Adrenal gland (tissue), 9 donors: ENCODE measurements at regions not wholly inside any gene's neighbourhood (a gene's known extent, or its start where the extent isn't known, plus 50 kb on each side); places are given as distances from the start of the nearest gene placed in this dataset.

ENCODE experiments used
- DNase-seq, 7 donors: peaks; one replicate each; pipeline ENCODE4 v3.0.0-alpha.2; 2019 to 2020
- H3K27ac ChIP-seq, 5 donors: fragments of 200-600 bp; sonication (generic) in 4 of 5; 1 replicate in 3 of 5; 2 replicates in 2 of 5; pipeline versions ENCODE4 v1.5.1 to v1.8.0; 2016 to 2020; ENCODE audit warnings: mild to moderate bottlenecking in 1 of 5
- H3K27me3 ChIP-seq: fragments of 200-600 bp; 2 replicates; pipeline ENCODE4 v1.8.0; 2021
- H3K36me3 ChIP-seq, 2 donors: fragments of 200-600 bp; replicated peaks in 1 of 2; 1 replicate in 1 of 2; 2 replicates in 1 of 2; pipeline versions ENCODE4 v1.5.1 to v1.8.0; 2018 to 2022
- H3K4me1 ChIP-seq, 2 donors: fragments of 200-600 bp; replicated peaks in 1 of 2; 1 replicate in 1 of 2; 2 replicates in 1 of 2; pipeline versions ENCODE4 v1.5.1 to v1.8.0; 2018 to 2021
- H3K4me3 ChIP-seq, 4 donors: fragments of 200-600 bp; sonication (generic) in 3 of 4; one replicate each; pipeline ENCODE4 v1.5.1; 2016 to 2018
- H3K9me3 ChIP-seq, 3 donors: fragments of 200-600 bp; sonication (generic) in 1 of 3; replicated peaks in 1 of 3; 1 replicate in 2 of 3; 2 replicates in 1 of 3; pipeline versions ENCODE4 v1.5.1 to v1.8.0; 2016 to 2021
- CTCF ChIP-seq, 6 experiments: fragments of 450-650 bp in 4 of 6; fragments of 200-600 bp in 2 of 6; sonication (generic) in 1 of 6; IDR thresholded peaks; 1 replicate in 5 of 6; 2 replicates in 1 of 6; pipeline versions ENCODE4 v1.5.1 to v1.8.0; 2016 to 2021; ENCODE audit warnings: antibody characterized with exemption in 6 of 6, mild to moderate bottlenecking in 2 of 6, moderate library complexity in 1 of 6
- POLR2A ChIP-seq, 2 donors: fragments of 450-650 bp; IDR thresholded peaks; one replicate each; pipeline ENCODE4 v1.6.1; 2017; ENCODE audit warnings: antibody characterized with exemption in 2 of 2, mild to moderate bottlenecking in 2 of 2, moderate library complexity in 1 of 2
- WGBS, 4 donors: extraction: QIAGEN DNeasy Blood & Tissue Kit in 2 of 4; methylation state at CpG; one replicate each; pipeline versions ENCODE4 v1.1.5 to v1.1.7; 2013 to 2017; 5-methylcytosine and 5-hydroxymethylcytosine counted together
- intact Hi-C, 2 donors: fragments of 100-400 bp; cut with DNase I; formaldehyde crosslinking; loops; one replicate each; pipeline versions ENCODE4 v1.14.1 to v1.15.0; 2022 to 2023
- donor health status: healthy with polysubstance abuse.
- donor health status: Bipolar disorder and iron deficiency.
- donor health status: DM: yes; HTN: yes; CAD: no.
- donor health status: DM: no; HTN: no; CAD: no.
- donor health status: DM: no; HTN: no; CAD: no.

GRCh38 chr17:83189044-83190003, 109.9 kb downstream of the METRNL start:
- TF ChIP-seq POLR2A (IDR thresholded peaks at IDR 0.05) (no peak), CTCF (IDR thresholded peaks at IDR 0.05) (no peak)
- Histone ChIP-seq H3K36me3 (no peaks in the 10 kb centered on the region), H3K4me3 (no peak overlapping the region), H3K27me3 (no peaks in the 10 kb centered on the region), H3K9me3 (no peaks in the 10 kb centered on the region), H3K27ac (no peak overlapping the region), H3K4me1 (no peaks in the 10 kb centered on the region)
- DNase-seq = peak in 3 of 7 donors; percentile 8 to 34 (median 15)
- WGBS, 4 donors = 66 to 70% (median 68%) methylated on average over 24 to 26 of the region's 26 CpGs
- intact Hi-C loops = no loop called here

- DNase-seq = peak in 3 of 7 donors; percentile 10 to 38 (median 13)
- no peaks in the 10 kb centered on the region for H3K36me3 ChIP-seq
- TF ChIP-seq POLR2A (IDR thresholded peaks at IDR 0.05) (no peak), CTCF (IDR thresholded peaks at IDR 0.05) (no peak)
- H3K9me3 ChIP-seq = no peaks in the 10 kb centered on the region
- no peaks in the 10 kb centered on the region for H3K27me3 ChIP-seq
- WGBS, 4 donors = 63 to 96% (median 75%) methylated on average over 3 to 12 of the region's 12 CpGs
- H3K4me1 ChIP-seq = no peaks in the 10 kb centered on the region
- intact Hi-C loops = no loop called here
- H3K4me3 ChIP-seq = no peak overlapping the region
- no peak overlapping the region for H3K27ac ChIP-seq
Measured at GRCh38 chr17:83190004-83190385, 110.6 kb downstream of the METRNL start.

- no peaks in the 10 kb centered on the region for H3K9me3 ChIP-seq
- no peak for TF ChIP-seq POLR2A (IDR thresholded peaks at IDR 0.05)
- no peak for TF ChIP-seq CTCF (IDR thresholded peaks at IDR 0.05)
- no peaks in the 10 kb centered on the region for H3K27me3 ChIP-seq
- H3K4me3 ChIP-seq = no peak overlapping the region
- DNase-seq = peak in 2 of 7 donors; percentile 5 to 13
- no peaks in the 10 kb centered on the region for H3K36me3 ChIP-seq
- 80 to 89% (median 85%) methylated on average over 14 to 21 of the region's 21 CpGs for WGBS, 4 donors
- intact Hi-C loops = no loop called here
- H3K27ac ChIP-seq = no peak overlapping the region
- no peaks in the 10 kb centered on the region for H3K4me1 ChIP-seq
Measured at GRCh38 chr17:83190601-83191387, 111.4 kb downstream of the METRNL start.
